ENCODE measurements at regions not wholly inside any gene's neighbourhood (a gene's known extent, or its start where the extent isn't known, plus 50 kb on each side); places are given as distances from the start of the nearest gene placed in this dataset.

- no peak for TF ChIP-seq CTCF (IDR thresholded peaks at IDR 0.05)
- TF ChIP-seq EZH2phosphoT487 (IDR thresholded peaks at IDR 0.05), result no peak
- TF ChIP-seq EZH2 (IDR thresholded peaks at IDR 0.05), result no peak
Observed at GRCh38 chr2:200119236-200119635, 163.9 kb downstream of the MAIP1 start.
